ENCODE measurements at regions not wholly inside any gene's neighbourhood (a gene's known extent, or its start where the extent isn't known, plus 50 kb on each side); places are given as distances from the start of the nearest gene placed in this dataset.

- no peak for DNase-seq (ENCODE audit: insufficient read length, low spot score)
- FAIRE-seq, result no peak
Measured at GRCh38 chr12:97173688-97174410, 266.8 kb downstream of the NEDD1 start.

GRCh38 chr12:97177481-97177880, 270.4 kb downstream of the NEDD1 start:
- FAIRE-seq (no peak), DNase-seq (ENCODE audit: insufficient read length, low spot score) (no peak)

GRCh38 chr12:97181571-97182265, 274.7 kb downstream of the NEDD1 start:
- FAIRE-seq (no peak), DNase-seq (ENCODE audit: insufficient read length, low spot score) (no peak)

- DNase-seq (ENCODE audit: insufficient read length, low spot score), result no peak
- no peak for FAIRE-seq
Measured at GRCh38 chr12:97182769-97183168, 275.7 kb downstream of the NEDD1 start.

- FAIRE-seq (no peak), DNase-seq (ENCODE audit: insufficient read length, low spot score) (no peak)
Measured at GRCh38 chr12:97184127-97184773, 277.2 kb downstream of the NEDD1 start.

GRCh38 chr12:97185567-97185966, 277.0 kb upstream of the RMST start:
- DNase-seq (ENCODE audit: insufficient read length, low spot score) (no peak), FAIRE-seq (no peak)

GRCh38 chr12:97194546-97194945, 268.1 kb upstream of the RMST start:
- DNase-seq (ENCODE audit: insufficient read length, low spot score), result no peak
- FAIRE-seq, result no peak

GRCh38 chr12:97200181-97200580, 262.4 kb upstream of the RMST start:
- FAIRE-seq, result no peak
- no peak for DNase-seq (ENCODE audit: insufficient read length, low spot score)

GRCh38 chr12:97203408-97203807, 259.2 kb upstream of the RMST start:
- FAIRE-seq (no peak), DNase-seq (ENCODE audit: insufficient read length, low spot score) (no peak)

GRCh38 chr12:97209997-97210396, 252.6 kb upstream of the RMST start:
- DNase-seq (ENCODE audit: insufficient read length, low spot score) (no peak), FAIRE-seq (no peak)

- FAIRE-seq (no peak), DNase-seq (ENCODE audit: insufficient read length, low spot score) (no peak)
Measured at GRCh38 chr12:97211416-97211930, 251.1 kb upstream of the RMST start.

- FAIRE-seq (no peak), DNase-seq (ENCODE audit: insufficient read length, low spot score) (no peak)
Measured at GRCh38 chr12:97216848-97217247, 245.8 kb upstream of the RMST start.

- no peak for DNase-seq (ENCODE audit: insufficient read length, low spot score)
- no peak for FAIRE-seq
Measured at GRCh38 chr12:97222391-97222790, 240.2 kb upstream of the RMST start.

GRCh38 chr12:97223419-97223818, 239.2 kb upstream of the RMST start:
- FAIRE-seq (no peak), DNase-seq (ENCODE audit: insufficient read length, low spot score) (no peak)

- FAIRE-seq (no peak), DNase-seq (ENCODE audit: insufficient read length, low spot score) (no peak)
Measured at GRCh38 chr12:97229004-97229403, 233.6 kb upstream of the RMST start.

GRCh38 chr12:97235102-97235501, 227.5 kb upstream of the RMST start:
- FAIRE-seq, result no peak
- no peak for DNase-seq (ENCODE audit: insufficient read length, low spot score)

- no peak for FAIRE-seq
- no peak for DNase-seq (ENCODE audit: insufficient read length, low spot score)
Measured at GRCh38 chr12:97246368-97246767, 216.2 kb upstream of the RMST start.

GRCh38 chr12:97250483-97250882, 212.1 kb upstream of the RMST start:
- no peak for DNase-seq (ENCODE audit: insufficient read length, low spot score)
- no peak for FAIRE-seq

GRCh38 chr12:97257726-97258125, 204.9 kb upstream of the RMST start:
- no peak for FAIRE-seq
- no peak for DNase-seq (ENCODE audit: insufficient read length, low spot score)

GRCh38 chr12:97259098-97259497, 203.5 kb upstream of the RMST start:
- DNase-seq (ENCODE audit: insufficient read length, low spot score) (no peak), FAIRE-seq (no peak)

GRCh38 chr12:97260786-97261185, 201.8 kb upstream of the RMST start:
- DNase-seq (ENCODE audit: insufficient read length, low spot score) (no peak), FAIRE-seq (no peak)

- FAIRE-seq, result no peak
- no peak for DNase-seq (ENCODE audit: insufficient read length, low spot score)
Measured at GRCh38 chr12:97267166-97267565, 195.4 kb upstream of the RMST start.
